ENCODE measurements at regions not wholly inside any gene's neighbourhood (a gene's known extent, or its start where the extent isn't known, plus 50 kb on each side); places are given as distances from the start of the nearest gene placed in this dataset.

DNA sequence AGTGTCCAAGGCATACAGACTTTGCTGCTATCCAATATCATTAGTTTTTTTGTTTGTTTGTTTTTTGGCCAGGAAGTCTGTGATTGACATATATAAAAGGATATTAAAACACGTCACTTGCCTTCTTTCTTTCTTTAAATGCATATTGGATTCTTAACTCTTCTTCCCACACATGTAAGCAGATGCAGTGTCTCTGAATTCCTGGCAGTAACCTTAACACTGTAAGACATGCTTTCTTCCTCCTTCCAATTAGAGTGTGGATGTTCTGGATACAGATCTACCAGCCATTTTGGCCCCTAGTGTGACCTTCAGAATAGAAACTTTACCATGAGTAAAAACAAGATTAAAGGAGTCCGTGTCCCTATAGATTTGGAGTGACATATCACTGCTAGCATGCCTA is 967.4 kb upstream of the PRR20A start:
- no peak for TF ChIP-seq POLR2A (IDR thresholded peaks at IDR 0.05)
- TF ChIP-seq, protein P1, sequence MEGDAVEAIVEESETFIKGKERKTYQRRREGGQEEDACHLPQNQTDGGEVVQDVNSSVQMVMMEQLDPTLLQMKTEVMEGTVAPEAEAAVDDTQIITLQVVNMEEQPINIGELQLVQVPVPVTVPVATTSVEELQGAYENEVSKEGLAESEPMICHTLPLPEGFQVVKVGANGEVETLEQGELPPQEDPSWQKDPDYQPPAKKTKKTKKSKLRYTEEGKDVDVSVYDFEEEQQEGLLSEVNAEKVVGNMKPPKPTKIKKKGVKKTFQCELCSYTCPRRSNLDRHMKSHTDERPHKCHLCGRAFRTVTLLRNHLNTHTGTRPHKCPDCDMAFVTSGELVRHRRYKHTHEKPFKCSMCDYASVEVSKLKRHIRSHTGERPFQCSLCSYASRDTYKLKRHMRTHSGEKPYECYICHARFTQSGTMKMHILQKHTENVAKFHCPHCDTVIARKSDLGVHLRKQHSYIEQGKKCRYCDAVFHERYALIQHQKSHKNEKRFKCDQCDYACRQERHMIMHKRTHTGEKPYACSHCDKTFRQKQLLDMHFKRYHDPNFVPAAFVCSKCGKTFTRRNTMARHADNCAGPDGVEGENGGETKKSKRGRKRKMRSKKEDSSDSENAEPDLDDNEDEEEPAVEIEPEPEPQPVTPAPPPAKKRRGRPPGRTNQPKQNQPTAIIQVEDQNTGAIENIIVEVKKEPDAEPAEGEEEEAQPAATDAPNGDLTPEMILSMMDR (IDR thresholded peaks at IDR 0.05) = no peak
- no peak for TF ChIP-seq EP300 (IDR thresholded peaks at IDR 0.05)
- no peak for TF ChIP-seq POLR2AphosphoS5 (IDR thresholded peaks at IDR 0.05)

Measured in stomach (tissue), 4 donors.